OCI-LY1 (cell line): ENCODE measurements at regions not wholly inside any gene's neighbourhood (a gene's known extent, or its start where the extent isn't known, plus 50 kb on each side); places are given as distances from the start of the nearest gene placed in this dataset.

Source experiments
- H2AFZ ChIP-seq: fragments of 200-600 bp; sonication (generic), shearing (Covaris generic); 2 replicates; pipeline ENCODE4 v1.6.0; 2014; ENCODE audit warnings: antibody characterized with exemption, mild to moderate bottlenecking, low read length
- H3F3A ChIP-seq: fragments of 200-600 bp; sonication (generic), shearing (Covaris generic); 2 replicates; pipeline ENCODE4 v1.6.0; 2014; ENCODE audit warnings: mild to moderate bottlenecking, antibody characterized with exemption, low read length, moderate library complexity; ENCODE audit not compliant: insufficient read depth
- H3K27ac ChIP-seq: fragments of 200-600 bp; sonication (generic); 2 replicates; pipeline ENCODE4 v1.5.1; 2014; ENCODE audit warnings: low read length, mixed run types, mild to moderate bottlenecking, low read depth; ENCODE audit not compliant: poor library complexity, severe bottlenecking
- H3K27me3 ChIP-seq: fragments of 200-600 bp; sonication (generic); 2 replicates; pipeline ENCODE4 v1.6.0; 2014; ENCODE audit warnings: antibody characterized with exemption, mild to moderate bottlenecking, low read length, moderate library complexity; ENCODE audit not compliant: insufficient read depth
- H3K36me3 ChIP-seq: fragments of 200-600 bp; sonication (generic); 2 replicates; pipeline ENCODE4 v1.6.1; 2014; ENCODE audit warnings: mild to moderate bottlenecking, antibody characterized with exemption, low read length, moderate library complexity, mixed read lengths; ENCODE audit not compliant: insufficient read depth
- H3K4me1 ChIP-seq: fragments of 200-600 bp; sonication (generic); 2 replicates; pipeline ENCODE4 v1.5.1; 2014; ENCODE audit warnings: mild to moderate bottlenecking, low read length, moderate library complexity; ENCODE audit not compliant: insufficient read depth, severe bottlenecking
- H3K4me2 ChIP-seq: fragments of 200-600 bp; sonication (generic), shearing (Covaris generic); 2 replicates; pipeline ENCODE4 v1.6.1; 2014; ENCODE audit warnings: low read length
- H3K4me3 ChIP-seq: fragments of 200-600 bp; sonication (generic); 2 replicates; pipeline ENCODE4 v1.5.1; 2014; ENCODE audit warnings: low read length, low read depth, mild to moderate bottlenecking, mixed read lengths; ENCODE audit not compliant: poor library complexity, severe bottlenecking
- H3K79me2 ChIP-seq: fragments of 200-600 bp; shearing (Covaris generic); 2 replicates; pipeline ENCODE4 v1.6.1; 2016; ENCODE audit warnings: mixed run types, low read length, mixed read lengths; ENCODE audit not compliant: insufficient read depth
- H3K9ac ChIP-seq: fragments of 200-600 bp; sonication (generic), shearing (Covaris generic); 2 replicates; pipeline ENCODE4 v1.6.1; 2014; ENCODE audit warnings: mild to moderate bottlenecking, low read length, mixed read lengths
- H3K9me2 ChIP-seq: fragments of 200-600 bp; sonication (generic), shearing (Covaris generic); 2 replicates; pipeline ENCODE4 v1.6.1; 2014; ENCODE audit warnings: low read depth, mild to moderate bottlenecking, low read length, mixed read lengths
- H3K9me3 ChIP-seq: fragments of 200-600 bp; shearing (Covaris generic); 2 replicates; pipeline ENCODE4 v1.6.1; 2014; ENCODE audit warnings: low read length, mixed read lengths
- H4K20me1 ChIP-seq: fragments of 200-600 bp; sonication (generic), shearing (Covaris generic); 2 replicates; pipeline ENCODE4 v1.6.0; 2016; ENCODE audit warnings: mild to moderate bottlenecking, low read length; ENCODE audit not compliant: insufficient read depth
- CTCF ChIP-seq: fragments of 200-600 bp; sonication (generic), shearing (Covaris generic); IDR thresholded peaks from 2 replicates; pipeline ENCODE4 v1.5.1; 2017; ENCODE audit warnings: mild to moderate bottlenecking, antibody characterized with exemption, low read length, moderate library complexity, mixed read lengths
- EZH2 ChIP-seq: fragments of 200-600 bp; sonication (generic), shearing (Covaris generic); IDR thresholded peaks from 2 replicates; pipeline ENCODE4 v1.8.0; 2017; ENCODE audit warnings: borderline replicate concordance, mixed run types, mild to moderate bottlenecking, antibody characterized with exemption, low read length, moderate library complexity, mixed read lengths

GRCh38 chr5:136766456-136766855 lies 401.1 kb upstream of the TRPC7 start:
- Histone ChIP-seq H3K4me1 (no peaks in the 10 kb centered on the region), H3K9me2 (no peaks in the 10 kb centered on the region), H3K79me2 (no peaks in the 10 kb centered on the region), H3K9ac (no peak overlapping the region), H3K36me3 (no peaks in the 10 kb centered on the region), H3K27me3 (no peaks in the 10 kb centered on the region), H4K20me1 (no peaks in the 10 kb centered on the region), H3F3A (no peaks in the 10 kb centered on the region), H3K27ac (no peak overlapping the region), H2AFZ (no peak overlapping the region), H3K9me3 (no peaks in the 10 kb centered on the region), H3K4me2 (no peak overlapping the region), H3K4me3 (no peak overlapping the region)
- TF ChIP-seq EZH2 (no peak), CTCF (no peak)

GRCh38 chr5:136764601-136765000 lies 399.3 kb upstream of the TRPC7 start:
- no peaks in the 10 kb centered on the region for H3K4me1 ChIP-seq
- H3K4me2 ChIP-seq: no peak overlapping the region
- TF ChIP-seq EZH2 (no peak), CTCF (no peak)
- no peaks in the 10 kb centered on the region for H3K9me3 ChIP-seq
- H2AFZ ChIP-seq: no peak overlapping the region
- no peak overlapping the region for H3K27ac ChIP-seq
- H3K9ac ChIP-seq: no peak overlapping the region
- no peak overlapping the region for H3K4me3 ChIP-seq
- no peaks in the 10 kb centered on the region for H3K9me2 ChIP-seq
- H3F3A ChIP-seq: no peaks in the 10 kb centered on the region
- no peaks in the 10 kb centered on the region for H3K27me3 ChIP-seq
- no peaks in the 10 kb centered on the region for H3K36me3 ChIP-seq
- H4K20me1 ChIP-seq: no peaks in the 10 kb centered on the region
- no peaks in the 10 kb centered on the region for H3K79me2 ChIP-seq

GRCh38 chr5:136763548-136763947 lies 398.2 kb upstream of the TRPC7 start:
- Histone ChIP-seq H3K4me2 (no peak overlapping the region), H3K4me3 (no peak overlapping the region), H3K9me3 (no peaks in the 10 kb centered on the region), H3K9ac (no peak overlapping the region), H3K9me2 (no peaks in the 10 kb centered on the region), H3K4me1 (no peaks in the 10 kb centered on the region), H3F3A (no peaks in the 10 kb centered on the region), H3K27me3 (no peaks in the 10 kb centered on the region), H2AFZ (no peak overlapping the region), H3K36me3 (no peaks in the 10 kb centered on the region), H3K27ac (no peak overlapping the region), H4K20me1 (no peaks in the 10 kb centered on the region), H3K79me2 (no peaks in the 10 kb centered on the region)
- TF ChIP-seq EZH2: no peak
- TF ChIP-seq CTCF: no peak
